RWPE2 (cell line): ENCODE measurements at regions not wholly inside any gene's neighbourhood (a gene's known extent, or its start where the extent isn't known, plus 50 kb on each side); places are given as distances from the start of the nearest gene placed in this dataset.

ENCODE experiments used
- ATAC-seq: fragments of 200-7000 bp; cut with Tn5 transposase; 3 replicates; pipeline ENCODE4 v1.9.1; 2021; ENCODE audit warnings: low read depth
- DNase-seq: peaks from one replicate; pipeline ENCODE4 v3.0.0-alpha.2; 2020; ENCODE audit warnings: low spot score
- H3K27ac ChIP-seq: fragments of 450-650 bp; 2 replicates; pipeline ENCODE4 v1.5.1; 2017; ENCODE audit warnings: mild to moderate bottlenecking; ENCODE audit not compliant: poor library complexity, severe bottlenecking
- H3K27me3 ChIP-seq: fragments of 250-450 bp; sonication (Bioruptor Pico); 2 replicates; pipeline ENCODE4 v1.5.1; 2021; ENCODE audit warnings: mild to moderate bottlenecking, moderate library complexity; ENCODE audit not compliant: insufficient read depth, poor library complexity, severe bottlenecking
- H3K36me3 ChIP-seq: fragments of 250-450 bp; sonication (Bioruptor Pico); 2 replicates; pipeline ENCODE4 v1.5.1; 2020; ENCODE audit warnings: low read depth, mild to moderate bottlenecking, moderate library complexity
- H3K4me1 ChIP-seq: fragments of 250-450 bp; sonication (Bioruptor Pico); 2 replicates; pipeline ENCODE4 v1.5.1; 2021; ENCODE audit warnings: mild to moderate bottlenecking, moderate library complexity; ENCODE audit not compliant: insufficient read depth, poor library complexity, severe bottlenecking
- H3K4me3 ChIP-seq: fragments of 250-450 bp; sonication (Bioruptor Pico); 2 replicates; pipeline ENCODE4 v1.5.1; 2021; ENCODE audit warnings: mild to moderate bottlenecking, moderate library complexity; ENCODE audit not compliant: severe bottlenecking
- H3K9me3 ChIP-seq: fragments of 250-450 bp; sonication (Bioruptor Pico); 2 replicates; pipeline ENCODE4 v1.5.1; 2021; ENCODE audit warnings: mild to moderate bottlenecking, moderate library complexity; ENCODE audit not compliant: severe bottlenecking
- CTCF ChIP-seq: fragments of 450-650 bp; IDR thresholded peaks from one replicate; pipeline ENCODE4 v1.5.1; 2017; ENCODE audit warnings: mild to moderate bottlenecking, moderate library complexity; ENCODE audit not compliant: poor library complexity, severe bottlenecking

GRCh38 chr4:62226082-62226481 is 1026.0 kb downstream of the ADGRL3 start:
- no peak for DNase-seq
- Histone ChIP-seq H3K4me1 (no peaks in the 10 kb centered on the region), H3K27ac (no peak overlapping the region), H3K9me3 (no peaks in the 10 kb centered on the region), H3K36me3 (no peaks in the 10 kb centered on the region), H3K4me3 (no peak overlapping the region), H3K27me3 (no peaks in the 10 kb centered on the region)
- no peak for ATAC-seq
- TF ChIP-seq CTCF: no peak

GRCh38 chr4:62222121-62222520 is 1022.0 kb downstream of the ADGRL3 start:
- ATAC-seq (no peak), DNase-seq (no peak)
- H3K27ac ChIP-seq: no peak overlapping the region
- H3K27me3 ChIP-seq: no peaks in the 10 kb centered on the region
- H3K4me3 ChIP-seq: no peak overlapping the region
- H3K9me3 ChIP-seq: no peaks in the 10 kb centered on the region
- no peak for TF ChIP-seq CTCF
- no peaks in the 10 kb centered on the region for H3K36me3 ChIP-seq
- no peaks in the 10 kb centered on the region for H3K4me1 ChIP-seq

GRCh38 chr4:62210486-62210885 is 1010.4 kb downstream of the ADGRL3 start:
- no peak overlapping the region for H3K27ac ChIP-seq
- no peak for ATAC-seq
- TF ChIP-seq CTCF: no peak
- H3K36me3 ChIP-seq: no peaks in the 10 kb centered on the region
- H3K9me3 ChIP-seq: no peaks in the 10 kb centered on the region
- DNase-seq: no peak
- H3K4me3 ChIP-seq: no peak overlapping the region
- no peaks in the 10 kb centered on the region for H3K4me1 ChIP-seq
- no peaks in the 10 kb centered on the region for H3K27me3 ChIP-seq

GRCh38 chr4:62209757-62210485 is 1009.8 kb downstream of the ADGRL3 start:
- Histone ChIP-seq H3K27ac (no peak overlapping the region), H3K27me3 (no peaks in the 10 kb centered on the region), H3K4me1 (no peaks in the 10 kb centered on the region), H3K9me3 (no peaks in the 10 kb centered on the region), H3K4me3 (no peak overlapping the region), H3K36me3 (no peaks in the 10 kb centered on the region)
- no peak for DNase-seq
- ATAC-seq: no peak
- no peak for TF ChIP-seq CTCF

- no peaks in the 10 kb centered on the region for H3K4me1 ChIP-seq
- H3K27ac ChIP-seq: no peak overlapping the region
- H3K27me3 ChIP-seq: no peaks in the 10 kb centered on the region
- no peak for TF ChIP-seq CTCF
- no peaks in the 10 kb centered on the region for H3K9me3 ChIP-seq
- no peaks in the 10 kb centered on the region for H3K36me3 ChIP-seq
- DNase-seq: no peak
- H3K4me3 ChIP-seq: no peak overlapping the region
- ATAC-seq: no peak
Measured at GRCh38 chr4:62208921-62209320, 1008.8 kb downstream of the ADGRL3 start.
